K562 (cell line): ENCODE measurements at regions not wholly inside any gene's neighbourhood (a gene's known extent, or its start where the extent isn't known, plus 50 kb on each side); places are given as distances from the start of the nearest gene placed in this dataset.

Experiments
- ATAC-seq: fragments of 200-7000 bp; cut with Tn5 transposase; 3 replicates; pipeline ENCODE4 v1.9.1; 2020; ENCODE audit warnings: moderate library complexity
- BruUV-seq: library from RNA; stranded (reverse); fragments of 400-500 nt; replicated peaks from 2 replicates; lab custom pipeline; 2021; lab: Mats Ljungman, UMichigan
- CTCF ChIA-PET: fragments of 300-600 bp; formaldehyde crosslinking; extraction: SDS; loops from one replicate; lab custom pipeline; 2021; ENCODE audit warnings: low intra/inter-chr PET ratio; lab: Yijun Ruan, JAX
- POLR2A ChIA-PET: fragments of 300-600, 350-650 bp; sonication (Branson Sonifier 250); formaldehyde crosslinking; extraction: SDS; loops from one replicate; lab custom pipeline; 2021; ENCODE audit warnings: antibody characterized with exemption, inconsistent platforms; lab: Yijun Ruan, JAX
- DNase-seq, 4 experiments: peaks; one replicate each; pipeline versions ENCODE4 v3.0.0 to v3.0.0-alpha.2; 2011 to 2018; ENCODE audit warnings: low spot score in 3 of 4, mixed read lengths in 3 of 4; ENCODE audit errors: extremely low read depth in 1 of 4
- FAIRE-seq: peaks from 2 replicates; lab custom pipeline; 2011; peaks lifted over from hg19 to GRCh38; lab: Jason Lieb, UNC
- H2AFZ ChIP-seq: 2 replicates; pipeline ENCODE4 v1.6.0; 2011; ENCODE audit warnings: low read depth, low read length, control low read depth, inconsistent platforms
- H3K27ac ChIP-seq: fragments of 200-600 bp; 3 replicates; pipeline ENCODE4 v1.8.0; 2011; ENCODE audit warnings: low read depth, mild to moderate bottlenecking, control low read depth, inconsistent platforms, low read length, moderate library complexity, mixed read lengths; ENCODE audit errors: extremely low read depth
- H3K27me3 ChIP-seq, 2 experiments: fragments of 300-600 bp in 1 of 2; 2 replicates in 1 of 2; 3 replicates in 1 of 2; pipeline versions ENCODE4 v1.6.0 to v1.8.0; 2011; ENCODE audit warnings: inconsistent platforms in 2 of 2, low read length in 2 of 2, mild to moderate bottlenecking in 1 of 2, mixed read lengths in 1 of 2, moderate library complexity in 1 of 2; ENCODE audit not compliant: control insufficient read depth in 2 of 2, insufficient read depth in 2 of 2
- H3K36me3 ChIP-seq: fragments of 300-600 bp; 3 replicates; pipeline ENCODE4 v1.8.0; 2011; ENCODE audit warnings: mild to moderate bottlenecking, low read length, inconsistent platforms; ENCODE audit not compliant: control insufficient read depth, insufficient read depth
- H3K4me1 ChIP-seq, 2 experiments: fragments of 200-600 bp in 1 of 2; replicated peaks in 1 of 2; 2 replicates in 1 of 2; 3 replicates in 1 of 2; pipeline versions ENCODE4 v1.5.1 to v1.8.0; 2011; ENCODE audit warnings: inconsistent platforms in 2 of 2, low read length in 2 of 2, mild to moderate bottlenecking in 1 of 2, mixed read lengths in 1 of 2, moderate library complexity in 1 of 2; ENCODE audit not compliant: control insufficient read depth in 2 of 2, insufficient read depth in 2 of 2
- H3K4me2 ChIP-seq: 2 replicates; pipeline ENCODE4 v1.6.1; 2011; ENCODE audit warnings: low read length, control low read depth, inconsistent platforms, mixed read lengths; ENCODE audit not compliant: insufficient read depth
- H3K4me3 ChIP-seq: fragments of 200-600 bp; sonication (generic), shearing (Covaris generic); 2 replicates; pipeline ENCODE4 v1.5.1; 2016; ENCODE audit warnings: control low read depth, inconsistent platforms
- H3K79me2 ChIP-seq: fragments of 200-600 bp; 3 replicates; pipeline ENCODE4 v1.8.0; 2011; ENCODE audit warnings: low read length, inconsistent platforms; ENCODE audit not compliant: control insufficient read depth, insufficient read depth
- H3K9ac ChIP-seq, 2 experiments: 2 replicates each; pipeline versions ENCODE4 v1.6.0 to v1.6.1; 2011; ENCODE audit warnings: low read depth in 2 of 2, low read length in 2 of 2, control low read depth in 1 of 2, inconsistent platforms in 1 of 2, mild to moderate bottlenecking in 1 of 2, mixed read lengths in 1 of 2; ENCODE audit not compliant: insufficient read depth in 1 of 2
- H3K9me1 ChIP-seq: one replicate; pipeline ENCODE4 v1.6.0; 2011; ENCODE audit warnings: inconsistent platforms, mild to moderate bottlenecking, low read length, moderate library complexity; ENCODE audit not compliant: control insufficient read depth, insufficient read depth
- H3K9me3 ChIP-seq: replicated peaks from 2 replicates; pipeline ENCODE4 v1.5.1; 2011; ENCODE audit warnings: low read depth, low read length, inconsistent platforms; ENCODE audit not compliant: control insufficient read depth, insufficient read depth
- H4K20me1 ChIP-seq: replicated peaks from 2 replicates; pipeline ENCODE4 v1.6.1; 2011; ENCODE audit warnings: low read length, inconsistent platforms, mixed read lengths; ENCODE audit not compliant: control insufficient read depth, insufficient read depth
- ARID3B ChIP-seq: fragments of 250-450 bp; sonication (Bioruptor Pico); IDR thresholded peaks from 2 replicates; pipeline ENCODE4 v1.4.0; 2020; ENCODE audit warnings: borderline replicate concordance
- DLX4 ChIP-seq: fragments of 250-450 bp; sonication (Bioruptor Pico); IDR thresholded peaks from 2 replicates; pipeline ENCODE4 v1.6.1; 2021; ENCODE audit warnings: mild to moderate bottlenecking
- HINFP ChIP-seq: fragments of 450-650 bp; conservative IDR thresholded peaks from 2 replicates; pipeline ENCODE4 v1.6.1; 2016; ENCODE audit warnings: missing genetic modification characterization, low read depth, mild to moderate bottlenecking, control low read depth, missing compliant biosample characterization
- MEIS2 ChIP-seq: fragments of 450-650 bp; IDR thresholded peaks from 2 replicates; pipeline ENCODE4 v1.6.1; 2014; ENCODE audit warnings: mild to moderate bottlenecking; ENCODE audit not compliant: partially characterized antibody
- NR0B1 ChIP-seq: fragments of 450-650 bp; IDR thresholded peaks from one replicate; pipeline ENCODE4 v1.6.1; 2018; ENCODE audit warnings: mild to moderate bottlenecking, moderate library complexity; ENCODE audit not compliant: partially characterized antibody
- NR1H2 ChIP-seq: sonication (generic); formaldehyde crosslinking; IDR thresholded peaks from 2 replicates; pipeline ENCODE4 v1.4.0; 2020; ENCODE audit warnings: mild to moderate bottlenecking, missing genetic modification reagents
- PBX2 ChIP-seq, 2 experiments: IDR thresholded peaks in 1 of 2; conservative IDR thresholded peaks in 1 of 2; 2 replicates each; pipeline ENCODE4 v1.6.1; 2016; ENCODE audit warnings: low read depth in 2 of 2, mild to moderate bottlenecking in 1 of 2, missing compliant biosample characterization in 1 of 2, missing genetic modification characterization in 1 of 2, moderate library complexity in 1 of 2
- PKNOX1 ChIP-seq: fragments of 450-650 bp; IDR thresholded peaks from 2 replicates; pipeline ENCODE4 v1.6.1; 2016
- RAD21 ChIP-seq, 2 experiments: fragments of 250-450 bp in 1 of 2; fragments of 450-650 bp in 1 of 2; sonication (Bioruptor Pico) in 1 of 2; formaldehyde crosslinking in 1 of 2; IDR thresholded peaks in 1 of 2; conservative IDR thresholded peaks in 1 of 2; 2 replicates each; pipeline versions ENCODE4 v1.4.0 to v1.8.0; 2020 to 2022; ENCODE audit warnings: mild to moderate bottlenecking in 2 of 2, moderate library complexity in 1 of 2
- WGBS: fragments of 100-300 bp; shearing (Covaris generic); methylation state at CpG from one replicate; pipeline ENCODE4 v1.1.6; 2016; ENCODE audit warnings: low coverage, mixed read lengths; ENCODE audit not compliant: insufficient coverage; ENCODE audit errors: missing lambda C conversion rate; 5-methylcytosine and 5-hydroxymethylcytosine counted together
- in situ Hi-C: fragments of 300-500 bp; cut with MboI; formaldehyde crosslinking; loops from 4 replicates; pipeline ENCODE4 v1.15.0; 2018; ENCODE audit warnings: inconsistent platforms, mixed read lengths
- intact Hi-C: fragments of 100-400 bp; cut with micrococcal nuclease; formaldehyde crosslinking; loops from 2 replicates; pipeline ENCODE4 v1.14.2; 2022

- WGBS = 0% methylated on average over 3 of the region's 3 CpGs
- Histone ChIP-seq H3K27ac (no peak overlapping the region), H4K20me1 (no peaks in the 10 kb centered on the region), H3K9me3 (no peaks in the 10 kb centered on the region), H3K9ac (no peak overlapping the region), H3K27me3 (peaks cover 32 to 41% of the 10 kb centered on the region in 2 experiments), H3K9me1 (peaks cover 2% of the 10 kb centered on the region), H3K79me2 (no peaks in the 10 kb centered on the region), H3K4me2 (no peak overlapping the region), H3K36me3 (no peaks in the 10 kb centered on the region), H3K4me1 (peaks cover 0 to 7% of the 10 kb centered on the region in 2 experiments; a peak in 1 of 5 replicates), H3K4me3 (no peak overlapping the region), H2AFZ (no peak overlapping the region)
- ATAC-seq = no peak
- TF ChIP-seq NR0B1 (no peak), RAD21 (CRISPR knock-in tag; conservative IDR thresholded peaks at IDR 0.05 in 1 of 2, IDR thresholded peaks at IDR 0.05 in 1 of 2) (no peak), DLX4 (CRISPR knock-in tag) (no peak), ARID3B (CRISPR knock-in tag) (no peak), PBX2 (CRISPR knock-in tag; IDR thresholded peaks at IDR 0.05; ENCODE audit: low read depth) (0 out of 2 replicates have a peak, but pooled peaks have one; percentile 24), PBX2 (tag; conservative IDR thresholded peaks at IDR 0.05; ENCODE audit: low read depth) (peak; percentile 74; the same call in 1 of the 2 replicates), MEIS2 (peak; percentile 78), NR1H2 (CRISPR knock-in tag) (no peak), PKNOX1 (peak; percentile 68), HINFP (tag) (no peak)
- no peak for DNase-seq
- CTCF ChIA-PET = no interaction called here
- in situ Hi-C loops = no loop called here
- FAIRE-seq = no peak
- intact Hi-C loops = no loop called here
- no TSS peak for BruUV-seq
- POLR2A ChIA-PET = no interaction called here
Observed at GRCh38 chr6:21668795-21669194, 75.2 kb downstream of the SOX4 start.
